Fibroblast of skin of right quadriceps (primary cell): ENCODE measurements at regions not wholly inside any gene's neighbourhood (a gene's known extent, or its start where the extent isn't known, plus 50 kb on each side); places are given as distances from the start of the nearest gene placed in this dataset.
"Not testable (repeated sequence)": the region's sequence is repeated elsewhere in the genome, so short reads cannot be mapped to it uniquely, and the experiment has no call there.

Experiments used
- DNase-seq: peaks from one replicate; pipeline ENCODE4 v3.0.0-alpha.2; 2013

DNA sequence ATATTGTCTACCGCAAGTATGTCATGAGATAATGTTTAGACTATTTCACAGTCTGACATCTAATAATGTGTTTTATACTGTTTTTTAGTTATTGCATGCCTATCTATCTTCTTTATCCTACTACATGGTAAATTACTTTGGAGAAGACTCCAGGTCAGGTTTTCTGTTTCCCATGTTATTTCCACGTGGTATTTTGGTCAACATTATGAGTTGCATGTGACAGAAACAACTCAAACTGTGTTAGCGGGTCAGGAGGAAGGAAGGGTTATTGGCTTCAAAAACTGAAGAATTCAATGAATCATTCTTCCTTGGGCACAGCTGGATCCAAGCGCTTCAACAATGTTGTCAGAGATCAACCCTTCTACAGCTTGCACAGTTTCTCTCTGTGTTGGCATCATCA is 252.1 kb upstream of the CCNG1 start:
- DNase-seq, result no peak

DNA sequence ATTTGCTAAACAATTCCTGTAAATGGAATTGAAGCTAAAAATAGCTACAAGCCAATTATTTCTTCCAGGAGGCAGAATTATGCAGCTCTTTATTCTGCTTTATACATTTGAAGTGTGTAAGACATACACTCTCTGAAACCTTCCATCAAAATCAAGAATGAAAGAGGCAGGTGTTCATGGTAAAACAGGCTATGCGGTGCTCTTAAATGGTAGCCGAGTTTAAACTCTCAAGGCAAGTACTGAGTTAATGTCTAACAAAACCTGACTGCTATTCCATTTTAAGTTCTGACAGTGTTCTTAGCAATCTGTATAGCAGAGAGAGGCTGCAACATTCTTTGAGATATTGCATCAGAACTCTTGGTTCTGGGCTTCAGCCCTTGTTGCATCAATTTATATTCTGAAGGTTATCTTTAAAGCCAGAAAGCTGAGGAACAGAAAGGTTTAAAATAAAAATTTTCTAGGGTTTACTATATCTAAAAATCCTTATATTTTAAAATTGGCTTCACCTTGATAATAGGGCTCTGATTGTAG is 248.3 kb upstream of the CCNG1 start:
- DNase-seq, result no peak

- DNase-seq, result no peak
Observed at GRCh38 chr5:163190283-163190682, 247.1 kb upstream of the CCNG1 start.

DNA sequence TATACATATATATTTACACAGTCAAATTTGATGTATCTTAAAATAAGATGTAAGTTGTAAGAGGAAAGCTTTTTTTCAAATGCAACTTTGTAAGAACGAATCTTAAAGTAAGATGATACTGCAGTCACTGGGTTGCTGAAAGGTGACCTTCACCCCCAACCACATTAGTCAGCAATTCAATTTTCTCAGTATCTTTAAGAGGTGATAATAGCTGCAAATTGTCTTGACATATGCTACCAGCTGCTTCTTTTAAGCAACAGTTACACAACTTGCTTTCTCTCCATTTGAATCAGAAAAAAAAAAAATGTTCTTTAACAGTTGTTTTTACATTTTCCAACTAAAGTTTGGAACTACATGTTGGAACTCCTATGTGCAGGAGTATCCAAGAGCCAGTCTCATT is 246.6 kb upstream of the CCNG1 start:
- DNase-seq, result no peak

DNA sequence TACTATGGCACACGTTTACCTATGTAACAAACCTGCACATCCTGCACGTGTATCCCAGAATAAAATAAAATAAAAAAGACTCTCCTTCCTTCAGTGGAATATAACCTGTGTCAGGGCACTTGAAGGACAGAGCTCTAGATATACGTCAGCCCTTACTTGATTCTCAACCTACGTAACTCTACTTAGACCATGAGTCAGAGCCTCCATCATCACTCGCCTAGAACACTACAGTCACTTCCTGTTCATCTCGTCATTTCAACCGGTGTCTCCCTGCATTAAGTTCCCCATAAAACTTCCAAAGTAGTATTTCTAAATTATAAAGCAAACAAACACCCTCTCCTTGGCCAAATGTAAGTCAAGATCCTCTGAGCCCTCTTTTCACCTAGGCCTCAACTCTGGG is 243.5 kb upstream of the CCNG1 start:
- no peak for DNase-seq

DNA sequence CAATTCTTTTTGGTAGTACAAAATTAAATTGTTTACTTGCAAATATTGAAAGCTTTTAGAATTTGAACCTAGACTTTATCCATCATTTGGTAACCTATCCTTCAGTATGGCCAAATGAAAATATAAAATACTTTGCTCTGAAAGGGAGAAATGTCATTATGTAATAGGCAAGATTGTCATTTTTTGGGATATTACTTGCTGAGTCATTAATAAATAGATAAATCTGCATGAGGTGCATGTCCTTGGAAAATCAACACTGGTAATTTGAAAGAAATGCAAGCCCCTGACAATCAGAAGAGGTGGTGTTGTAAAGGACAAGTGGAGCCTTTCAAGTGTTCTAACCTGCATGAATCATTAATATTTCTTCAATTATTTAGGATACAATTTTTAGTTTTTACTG is 231.8 kb upstream of the CCNG1 start:
- DNase-seq, result no peak

DNA sequence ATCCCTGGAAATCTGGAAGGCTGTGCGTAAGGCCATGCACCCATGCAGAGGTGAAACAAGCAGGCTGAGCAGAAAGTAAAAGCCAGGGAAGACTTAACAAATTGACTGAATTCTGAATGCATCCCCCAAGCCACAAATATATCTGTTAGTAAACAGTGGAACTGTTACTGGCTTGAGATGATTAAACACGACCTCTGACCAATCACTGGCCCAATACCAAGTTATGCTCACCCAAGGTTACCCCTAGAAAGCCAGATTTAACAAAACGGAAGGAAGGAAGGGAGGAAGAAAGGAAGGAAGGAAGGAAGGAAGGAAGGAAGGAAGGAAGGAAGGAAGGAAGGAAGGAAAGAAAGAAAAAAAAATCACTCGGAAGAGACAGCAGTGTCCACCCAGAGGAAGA is 215.8 kb upstream of the CCNG1 start:
- DNase-seq, result no peak

GRCh38 chr5:163222982-163223381 is 214.4 kb upstream of the CCNG1 start:
- no peak for DNase-seq

GRCh38 chr5:163244445-163244987 is 192.9 kb upstream of the CCNG1 start:
- no peak for DNase-seq

- no peak for DNase-seq
Observed at GRCh38 chr5:163245584-163245983, 191.8 kb upstream of the CCNG1 start.

GRCh38 chr5:163248333-163248732 is 189.1 kb upstream of the CCNG1 start:
- no peak for DNase-seq

DNA sequence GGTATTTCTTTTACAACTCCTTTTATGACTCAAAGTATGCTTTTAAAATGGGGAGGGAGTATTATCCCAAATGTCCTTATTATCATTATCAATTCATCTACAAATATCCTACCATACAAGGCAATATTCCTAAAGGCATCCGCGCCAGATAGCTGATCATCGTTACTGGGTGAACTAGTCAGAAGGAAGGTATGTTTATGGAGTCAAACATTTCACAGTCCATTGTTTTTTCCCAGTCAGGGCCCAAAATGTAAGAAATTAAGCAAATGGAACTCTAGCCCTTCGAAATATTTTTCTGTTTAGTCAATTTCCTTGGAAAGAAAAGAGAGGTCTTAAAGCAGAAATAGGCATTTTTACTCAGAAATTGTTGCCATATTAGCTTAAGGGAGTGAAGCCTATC is 188.5 kb upstream of the CCNG1 start:
- peak; percentile 56 for DNase-seq

DNA sequence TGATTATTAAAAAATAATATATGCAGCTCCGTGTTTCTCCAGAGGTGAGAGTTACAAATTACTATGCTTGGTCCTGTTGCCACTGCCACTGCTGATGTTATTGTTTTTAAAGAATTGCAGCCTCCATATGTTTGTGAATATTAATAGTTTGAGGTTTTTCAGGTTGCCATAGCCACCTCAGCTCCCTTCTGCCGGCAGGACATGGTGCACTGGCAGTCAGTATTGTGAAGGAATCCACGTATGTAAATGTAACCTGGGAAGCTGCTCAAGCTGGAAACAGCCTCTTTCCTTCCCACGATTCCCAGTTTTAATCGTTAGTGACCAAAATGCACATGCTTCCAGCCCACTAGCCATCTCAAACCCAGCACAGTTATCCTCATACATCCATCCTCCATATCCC is 184.4 kb upstream of the CCNG1 start:
- no peak for DNase-seq

GRCh38 chr5:163259495-163259894 is 177.9 kb upstream of the CCNG1 start:
- DNase-seq, result no peak

DNA sequence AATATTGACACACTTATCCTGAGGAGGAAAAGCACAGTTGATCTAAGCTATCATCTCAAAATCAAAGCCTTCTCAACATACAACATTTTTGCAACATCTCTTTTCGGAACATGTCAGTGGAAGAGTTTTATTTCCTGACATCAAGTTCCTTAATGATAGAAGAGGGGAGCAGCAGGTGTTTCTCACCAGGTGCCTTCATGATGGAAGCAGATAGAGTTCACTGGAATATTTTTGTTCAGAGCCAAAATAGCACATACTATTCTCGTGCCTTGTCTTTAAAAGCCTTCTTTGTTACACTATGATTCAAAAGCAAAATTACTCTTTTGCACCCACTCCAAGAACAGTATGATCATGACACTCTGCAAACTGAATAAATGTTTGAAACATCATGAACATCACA is 176.9 kb upstream of the CCNG1 start:
- DNase-seq, result no peak

DNA sequence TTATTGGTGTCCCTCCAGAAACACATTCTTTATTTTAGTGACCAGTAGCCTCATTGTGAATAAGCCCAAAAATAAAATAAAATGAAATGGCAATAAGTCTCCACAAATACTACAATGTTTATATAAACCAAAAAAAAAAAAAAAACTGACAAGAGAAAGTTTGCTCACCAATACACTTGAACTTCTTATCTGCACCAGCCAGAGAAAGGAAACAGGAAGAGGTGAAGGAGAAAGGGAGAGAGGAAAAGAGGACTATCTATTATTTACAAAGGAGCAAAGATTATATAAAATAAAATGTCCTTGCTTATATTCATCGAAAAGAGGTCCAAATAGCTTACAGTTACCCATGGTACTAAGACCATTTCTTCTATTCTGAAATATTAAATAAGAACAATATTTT is 176.4 kb upstream of the CCNG1 start:
- DNase-seq, result no peak

DNA sequence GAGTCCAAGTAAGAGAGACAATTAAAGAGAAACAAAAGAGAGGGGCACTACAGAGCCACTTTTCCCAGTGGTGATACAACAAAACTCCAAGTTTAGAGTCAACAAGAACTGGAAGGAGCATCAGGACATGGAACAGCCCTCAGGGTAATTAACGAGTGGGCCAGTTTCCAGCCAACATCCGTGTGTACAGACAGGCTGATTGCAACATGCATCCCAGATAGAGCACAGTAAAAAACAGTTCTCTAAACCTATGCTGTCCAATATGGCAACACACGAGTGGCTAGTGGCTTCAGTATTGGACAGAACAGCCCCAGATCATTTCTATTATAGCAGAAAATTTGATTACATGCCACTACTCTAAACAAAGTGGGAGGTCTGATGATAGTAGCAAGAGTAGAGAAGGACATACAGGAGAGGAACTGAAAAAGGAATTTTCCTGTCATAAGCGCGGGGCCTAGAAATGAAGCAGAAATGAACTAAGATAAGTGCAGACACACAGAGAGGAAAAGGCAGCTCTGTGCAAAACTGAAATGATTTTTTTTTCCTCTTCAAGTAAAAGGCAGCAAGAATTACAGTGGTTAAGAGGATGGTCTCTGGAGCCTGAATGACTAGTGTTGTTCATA is 175.6 kb upstream of the CCNG1 start:
- DNase-seq, result no peak

GRCh38 chr5:163266249-163266648 is 171.1 kb upstream of the CCNG1 start:
- DNase-seq, result not testable (repeated sequence)

- no peak for DNase-seq
Observed at GRCh38 chr5:163269624-163270023, 167.8 kb upstream of the CCNG1 start.

GRCh38 chr5:163276466-163276865 is 160.9 kb upstream of the CCNG1 start:
- no peak for DNase-seq

DNA sequence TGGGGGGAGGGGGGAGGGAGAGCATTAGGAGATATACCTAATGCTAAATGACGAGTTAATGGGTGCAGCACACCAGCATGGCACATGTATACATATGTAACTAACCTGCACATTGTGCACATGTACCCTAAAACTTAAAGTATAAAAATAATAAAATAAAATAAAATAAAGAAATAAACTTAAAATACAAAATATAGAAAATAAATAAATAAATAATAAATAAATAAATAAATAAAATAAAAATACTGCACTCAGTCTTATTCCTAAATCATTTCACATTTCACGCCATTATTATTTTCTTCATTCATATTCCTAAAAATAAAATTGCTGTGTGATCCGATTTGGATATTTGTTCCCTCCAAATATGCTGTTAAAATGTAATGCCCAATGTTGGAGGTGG is 156.5 kb upstream of the CCNG1 start:
- DNase-seq, result not testable (repeated sequence)

DNA sequence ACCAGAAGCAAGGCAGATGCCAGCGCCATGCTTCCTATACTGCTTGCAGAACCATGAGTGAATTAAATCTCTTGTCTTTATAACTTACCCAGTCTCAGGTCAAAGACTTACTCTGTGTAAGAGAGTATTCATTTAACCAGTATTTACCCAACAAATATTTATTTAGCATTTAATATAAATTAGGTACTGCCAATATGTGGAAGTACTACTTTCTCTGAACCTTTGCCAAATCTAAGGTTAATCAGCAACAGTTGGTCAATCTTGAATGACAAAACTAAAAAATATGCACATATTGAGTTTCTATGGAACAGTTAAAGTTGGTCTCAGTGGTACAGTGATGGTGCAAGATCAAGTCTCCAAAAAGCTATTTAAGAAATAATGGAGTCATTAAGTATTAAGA is 155.9 kb upstream of the CCNG1 start:
- DNase-seq, result no peak

GRCh38 chr5:163293836-163294235 is 143.6 kb upstream of the CCNG1 start:
- no peak for DNase-seq

- DNase-seq, result no peak
Observed at GRCh38 chr5:163303718-163304117, 133.7 kb upstream of the CCNG1 start.

GRCh38 chr5:163305655-163306054 is 131.7 kb upstream of the CCNG1 start:
- no peak for DNase-seq
